HL-60 (cell line): ENCODE measurements at regions not wholly inside any gene's neighbourhood (a gene's known extent, or its start where the extent isn't known, plus 50 kb on each side); places are given as distances from the start of the nearest gene placed in this dataset.

Experiments used
- DNase-seq, 2 experiments: peaks; one replicate each; pipeline ENCODE4 v3.0.0-alpha.2; 2010 to 2020; ENCODE audit warnings: low read depth in 1 of 2, low spot score in 1 of 2
- H3K27ac ChIP-seq: fragments of 250-450 bp; sonication (Bioruptor Pico); replicated peaks from 2 replicates; pipeline ENCODE4 v1.5.1; 2020; ENCODE audit warnings: mild to moderate bottlenecking, moderate library complexity
- H3K27me3 ChIP-seq: fragments of 250-450 bp; sonication (Bioruptor Pico); 2 replicates; pipeline ENCODE4 v1.5.1; 2021; ENCODE audit warnings: mild to moderate bottlenecking, moderate library complexity; ENCODE audit not compliant: insufficient read depth, poor library complexity, severe bottlenecking
- H3K4me3 ChIP-seq: replicated peaks from 2 replicates; pipeline ENCODE4 v1.5.1; 2011; ENCODE audit warnings: mild to moderate bottlenecking, control low read depth, low read length; ENCODE audit not compliant: insufficient read depth
- CTCF ChIP-seq: IDR thresholded peaks from one replicate; pipeline ENCODE4 v1.5.1; 2011; ENCODE audit warnings: low read length, control low read depth, inconsistent platforms; ENCODE audit not compliant: insufficient read depth
- GABPA ChIP-seq: IDR thresholded peaks from 2 replicates; pipeline ENCODE4 v1.6.1; 2012; ENCODE audit warnings: low read depth
- POLR2AphosphoS5 ChIP-seq: IDR thresholded peaks from 2 replicates; pipeline ENCODE4 v1.6.1; 2012; ENCODE audit warnings: low read depth
- REST ChIP-seq: IDR thresholded peaks from 2 replicates; pipeline ENCODE4 v1.6.1; 2012; ENCODE audit warnings: low read depth; ENCODE audit not compliant: insufficient replicate concordance
- SPI1 ChIP-seq: IDR thresholded peaks from 2 replicates; pipeline ENCODE4 v1.6.1; 2012; ENCODE audit warnings: low read depth, mild to moderate bottlenecking, borderline replicate concordance

DNA sequence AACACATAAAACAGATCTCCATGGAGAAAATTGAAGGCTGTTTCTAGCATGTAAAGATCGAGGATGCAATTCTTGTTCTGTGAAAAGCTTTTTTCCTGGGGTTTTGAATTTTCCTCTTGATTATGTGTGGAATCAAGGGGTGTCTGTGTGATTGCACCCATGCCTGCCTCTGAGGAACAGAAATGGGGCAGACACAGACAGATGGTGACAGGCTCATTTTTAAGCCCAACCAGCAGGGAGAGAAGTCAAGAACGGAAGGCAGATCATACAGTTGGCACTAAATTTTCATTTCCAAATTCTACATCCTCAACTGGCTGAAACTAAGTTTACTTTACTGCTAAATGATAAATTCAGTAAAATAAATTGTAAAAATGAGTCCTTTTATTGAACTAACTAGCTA lies 1037.7 kb upstream of the KLHL29 start:
- H3K27me3 ChIP-seq, result no peaks in the 10 kb centered on the region
- TF ChIP-seq SPI1 (no peak), CTCF (no peak), POLR2AphosphoS5 (no peak), REST (no peak), GABPA (no peak)
- no peak overlapping the region for H3K4me3 ChIP-seq
- no peak for DNase-seq
- no peak overlapping the region for H3K27ac ChIP-seq

DNA sequence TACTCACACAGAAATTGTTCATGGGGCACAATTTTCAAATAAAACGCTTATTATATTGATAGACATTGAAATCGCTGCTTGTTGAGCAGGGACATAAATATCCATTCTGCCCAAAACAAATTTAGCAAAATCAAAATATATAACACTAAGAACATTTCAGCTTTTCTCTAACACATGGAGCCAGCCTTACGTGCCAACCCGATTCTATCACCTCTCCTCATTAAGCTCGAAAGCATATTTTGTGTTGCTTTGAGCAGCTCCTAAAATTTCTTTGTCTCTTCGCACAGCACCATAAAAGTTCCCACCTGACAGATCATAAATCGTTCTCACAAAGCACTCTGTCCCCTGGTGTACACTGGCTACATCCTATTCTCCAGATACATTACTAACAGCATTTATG lies 1034.4 kb upstream of the KLHL29 start:
- no peak overlapping the region for H3K27ac ChIP-seq
- TF ChIP-seq CTCF, result no peak

GRCh38 chr2:22355816-22356433 lies 1029.1 kb upstream of the KLHL29 start:
- Histone ChIP-seq H3K4me3 (no peak overlapping the region), H3K27me3 (no peaks in the 10 kb centered on the region), H3K27ac (no peak overlapping the region)
- DNase-seq, result peak; percentile 2 to 16
- TF ChIP-seq REST (no peak), GABPA (no peak), CTCF (peak; percentile 65), POLR2AphosphoS5 (no peak), SPI1 (no peak)

More for the DNA sequence above, 1034.4 kb upstream of the KLHL29 start:
- H3K4me3 ChIP-seq, result no peak overlapping the region
- no peaks in the 10 kb centered on the region for H3K27me3 ChIP-seq
- no peak for DNase-seq

DNA sequence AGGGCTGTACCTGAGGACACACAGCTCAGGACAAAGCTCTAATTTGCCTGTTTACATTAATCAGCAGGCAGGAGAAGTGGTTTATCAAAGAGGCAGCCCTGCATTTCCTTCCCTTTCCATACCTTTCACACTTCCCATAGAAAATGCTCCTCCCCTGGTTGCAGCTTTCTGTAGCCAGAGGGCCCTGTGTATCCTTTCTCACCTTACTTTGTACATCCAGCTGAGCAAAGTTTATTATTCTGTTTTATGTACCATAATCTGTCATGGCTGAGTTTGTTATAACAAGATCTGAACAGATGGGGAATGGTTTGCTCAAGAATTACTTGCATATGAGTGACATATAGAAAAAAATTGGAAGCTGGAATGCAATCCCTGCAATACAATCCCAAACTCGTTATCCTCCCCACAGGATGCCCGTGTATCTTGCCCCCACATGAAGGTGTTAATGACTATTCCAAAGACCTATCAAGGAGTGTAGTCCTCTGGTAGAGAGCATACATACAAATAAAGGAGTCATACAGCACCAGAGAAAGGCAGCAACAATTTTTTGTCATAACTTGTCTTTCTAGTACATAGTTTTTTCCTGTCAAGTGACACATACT lies 1025.8 kb upstream of the KLHL29 start:
- Histone ChIP-seq H3K4me3 (no peak overlapping the region), H3K27me3 (no peaks in the 10 kb centered on the region), H3K27ac (no peak overlapping the region)
- DNase-seq, result no peak
- TF ChIP-seq REST (no peak), GABPA (no peak), CTCF (no peak), SPI1 (no peak), POLR2AphosphoS5 (no peak)
